ENCODE measurements at regions not wholly inside any gene's neighbourhood (a gene's known extent, or its start where the extent isn't known, plus 50 kb on each side); places are given as distances from the start of the nearest gene placed in this dataset.

DNA sequence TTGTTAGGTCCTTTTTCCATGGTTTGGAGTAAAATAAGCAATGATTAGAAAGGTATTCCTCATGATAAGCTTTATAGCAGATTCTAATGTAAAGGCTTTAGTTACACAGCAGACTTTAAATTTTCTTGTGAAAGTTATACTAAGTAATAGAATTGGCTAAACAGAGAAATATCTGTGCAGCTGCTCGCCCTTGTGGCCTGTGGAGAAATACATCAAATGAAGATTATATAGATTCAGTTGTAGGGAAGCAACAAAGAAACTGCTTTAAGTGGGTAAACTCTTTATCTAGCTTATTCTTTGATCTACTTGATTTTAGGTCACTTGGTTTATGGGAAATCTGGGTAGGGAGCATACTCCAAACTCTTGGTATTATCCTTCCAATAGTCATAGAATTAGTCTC, 1269.7 kb upstream of the SPRY2 start:
- H3K4me3 ChIP-seq (ENCODE audit: low read length) = no peak overlapping the region
- no peak for DNase-seq (ENCODE audit: low read depth)
- TF ChIP-seq CTCF (conservative IDR thresholded peaks at IDR 0.05; ENCODE audit: low read length) = no peak

DNA sequence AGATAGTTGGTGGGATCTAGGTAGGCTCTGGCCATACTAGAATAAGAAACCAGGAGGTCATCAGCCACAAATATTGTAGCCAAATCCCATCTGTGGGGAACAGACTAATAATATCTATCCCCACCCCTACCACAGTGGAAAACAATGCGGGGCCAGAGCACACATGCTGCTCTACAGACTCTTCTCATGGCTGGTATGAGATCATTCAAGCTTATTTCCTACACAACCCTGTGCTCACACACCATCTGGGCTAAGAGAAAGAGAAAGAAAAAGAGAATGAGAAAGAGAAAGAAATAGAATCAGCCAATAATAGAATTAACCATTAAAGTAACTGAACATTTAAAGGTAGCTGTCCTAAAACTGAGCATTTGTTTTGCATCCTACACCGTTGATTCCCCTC, 1268.4 kb upstream of the SPRY2 start:
- no peak for DNase-seq (ENCODE audit: low read depth)
- no peak overlapping the region for H3K4me3 ChIP-seq (ENCODE audit: low read length)
- TF ChIP-seq CTCF (conservative IDR thresholded peaks at IDR 0.05; ENCODE audit: low read length) = no peak

GRCh38 chr13:81606074-81606473, 1265.1 kb upstream of the SPRY2 start:
- no peak for TF ChIP-seq CTCF (conservative IDR thresholded peaks at IDR 0.05; ENCODE audit: low read length)
- no peak overlapping the region for H3K4me3 ChIP-seq (ENCODE audit: low read length)
- no peak for DNase-seq (ENCODE audit: low read depth)

GRCh38 chr13:81602241-81602640, 1261.3 kb upstream of the SPRY2 start:
- no peak for TF ChIP-seq CTCF (conservative IDR thresholded peaks at IDR 0.05; ENCODE audit: low read length)
- H3K4me3 ChIP-seq (ENCODE audit: low read length) = no peak overlapping the region
- DNase-seq (ENCODE audit: low read depth) = no peak

GRCh38 chr13:81597101-81597500, 1256.2 kb upstream of the SPRY2 start:
- no peak for TF ChIP-seq CTCF (conservative IDR thresholded peaks at IDR 0.05; ENCODE audit: low read length)
- DNase-seq (ENCODE audit: low read depth) = no peak
- no peak overlapping the region for H3K4me3 ChIP-seq (ENCODE audit: low read length)

GRCh38 chr13:81596224-81596753, 1255.4 kb upstream of the SPRY2 start:
- no peak for TF ChIP-seq CTCF (conservative IDR thresholded peaks at IDR 0.05; ENCODE audit: low read length)
- no peak for DNase-seq (ENCODE audit: low read depth)
- no peak overlapping the region for H3K4me3 ChIP-seq (ENCODE audit: low read length)

GRCh38 chr13:81591528-81592220, 1250.7 kb upstream of the SPRY2 start:
- no peak overlapping the region for H3K4me3 ChIP-seq (ENCODE audit: low read length)
- no peak for DNase-seq (ENCODE audit: low read depth)
- TF ChIP-seq CTCF (conservative IDR thresholded peaks at IDR 0.05; ENCODE audit: low read length) = no peak

Data from AG10803 (cell line).